ENCODE measurements at regions not wholly inside any gene's neighbourhood (a gene's known extent, or its start where the extent isn't known, plus 50 kb on each side); places are given as distances from the start of the nearest gene placed in this dataset.

DNA sequence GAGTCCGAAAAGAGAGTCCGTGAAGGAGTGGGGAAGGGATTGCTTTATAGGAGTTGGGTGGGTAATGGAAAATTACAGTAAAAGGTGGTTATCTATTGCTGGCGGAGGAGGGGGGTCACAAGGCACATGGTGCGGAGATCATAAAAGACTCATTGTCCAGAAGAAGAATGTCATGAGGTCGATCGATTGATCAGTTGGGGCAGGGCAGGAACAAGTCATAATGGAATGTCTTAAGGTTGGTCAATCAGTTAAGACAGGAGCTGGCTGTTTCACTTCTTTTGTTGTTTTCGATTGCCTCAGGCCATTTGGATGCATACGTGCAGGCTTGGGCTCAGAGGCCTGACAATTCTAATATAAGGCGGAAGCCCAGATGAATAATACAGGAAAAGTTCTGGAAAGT is 473.0 kb upstream of the TNP1 start (continued):
- TF ChIP-seq SOX5 (CRISPR knock-in tag; IDR thresholded peaks at IDR 0.05; ENCODE audit: borderline replicate concordance): peak; percentile 51; the same call in 1 of the 2 replicates
- TF ChIP-seq, protein P1, sequence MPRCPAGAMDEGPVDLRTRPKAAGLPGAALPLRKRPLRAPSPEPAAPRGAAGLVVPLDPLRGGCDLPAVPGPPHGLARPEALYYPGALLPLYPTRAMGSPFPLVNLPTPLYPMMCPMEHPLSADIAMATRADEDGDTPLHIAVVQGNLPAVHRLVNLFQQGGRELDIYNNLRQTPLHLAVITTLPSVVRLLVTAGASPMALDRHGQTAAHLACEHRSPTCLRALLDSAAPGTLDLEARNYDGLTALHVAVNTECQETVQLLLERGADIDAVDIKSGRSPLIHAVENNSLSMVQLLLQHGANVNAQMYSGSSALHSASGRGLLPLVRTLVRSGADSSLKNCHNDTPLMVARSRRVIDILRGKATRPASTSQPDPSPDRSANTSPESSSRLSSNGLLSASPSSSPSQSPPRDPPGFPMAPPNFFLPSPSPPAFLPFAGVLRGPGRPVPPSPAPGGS (CRISPR knock-in tag; IDR thresholded peaks at IDR 0.05): no peak
- TF ChIP-seq, protein P2, sequence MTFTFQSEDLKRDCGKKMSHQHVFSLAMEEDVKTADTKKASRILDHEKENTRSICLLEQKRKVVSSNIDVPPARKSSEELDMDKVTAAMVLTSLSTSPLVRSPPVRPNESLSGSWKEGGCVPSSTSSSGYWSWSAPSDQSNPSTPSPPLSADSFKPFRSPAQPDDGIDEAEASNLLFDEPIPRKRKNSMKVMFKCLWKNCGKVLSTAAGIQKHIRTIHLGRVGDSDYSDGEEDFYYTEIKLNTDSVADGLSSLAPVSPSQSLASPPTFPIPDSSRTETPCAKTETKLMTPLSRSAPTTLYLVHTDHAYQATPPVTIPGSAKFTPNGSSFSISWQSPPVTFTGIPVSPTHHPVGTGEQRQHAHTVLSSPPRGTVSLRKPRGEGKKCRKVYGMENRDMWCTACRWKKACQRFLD (CRISPR knock-in tag; IDR thresholded peaks at IDR 0.05; ENCODE audit: borderline replicate concordance): no peak

DNA sequence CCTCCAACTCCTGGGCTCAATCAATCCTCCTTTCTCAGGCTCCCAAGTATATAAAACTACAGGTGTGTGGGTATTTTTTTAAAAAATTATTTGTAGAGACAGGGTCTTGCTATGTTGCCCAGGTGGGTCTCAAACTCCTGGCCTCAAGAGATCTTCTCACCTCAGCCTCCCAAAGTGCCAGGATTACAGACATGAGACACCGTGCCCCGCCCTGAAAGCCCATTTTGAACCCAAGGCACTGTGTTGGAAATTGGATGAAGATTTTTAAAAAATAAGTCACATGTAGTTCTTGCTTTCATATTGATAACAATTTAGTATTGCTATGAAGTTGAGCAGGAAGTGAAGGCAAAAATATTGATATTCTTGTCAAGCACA is 472.5 kb upstream of the TNP1 start:
- in situ Hi-C loops (cut with HindIII; ENCODE audit: extremely low pct_ligation_motif_present, low pct_unique_long_range_greater_than_20kb) (loop anchor here (25.0 kb wide), 1 partner anchor 820 kb away; no protein-coding TSS in a partner anchor), intact Hi-C loops (cut with micrococcal nuclease; ENCODE audit: unreplicated experiment) (loop anchor here (10.0 kb wide), 1 partner anchor 638 kb away; the partner anchor contains the start of gene IGFBP5)
- no peaks in the 10 kb centered on the region for H4K20me1 ChIP-seq (ENCODE audit: insufficient read depth, low read length)
- ChIA-PET CTCF (ENCODE audit: low intra/inter-chr PET ratio, low total read pairs) (no interaction called here), POLR2A (interaction anchor here (1.4 kb wide), 2 partner anchors 14 to 569 kb away, joined by 3 read pairs; no protein-coding TSS in a partner anchor)
- no peak overlapping the region for H2AFZ ChIP-seq (ENCODE audit: low read length)
- 0 out of 2 replicates have a peak overlapping the region, but pooled peaks have one; percentile 64 for H3K4me2 ChIP-seq (ENCODE audit: low read depth, low read length)
- H3K4me1 ChIP-seq (ENCODE audit: insufficient read depth, low read length): peaks cover 58% of the 10 kb centered on the region
- TF ChIP-seq RNF2 (conservative IDR thresholded peaks at IDR 0.05; ENCODE audit: low read depth) (no peak), ZNF121 (CRISPR knock-in tag; IDR thresholded peaks at IDR 0.05) (peak; percentile 77), ARHGAP35 (CRISPR knock-in tag; IDR thresholded peaks at IDR 0.05; ENCODE audit: borderline replicate concordance) (no peak), MAZ (IDR thresholded peaks at IDR 0.05; ENCODE audit: borderline replicate concordance, low read depth, low read length) (no peak), MAZ (CRISPR knock-in tag; IDR thresholded peaks at IDR 0.05; ENCODE audit: low read depth) (no peak), DMAP1 (CRISPR knock-in tag; IDR thresholded peaks at IDR 0.05) (0 out of 2 replicates have a peak, but pooled peaks have one; percentile 24), ARNTL (CRISPR knock-in tag; IDR thresholded peaks at IDR 0.05) (0 out of 2 replicates have a peak, but pooled peaks have one; percentile 1), NFIB (CRISPR knock-in tag; IDR thresholded peaks at IDR 0.05; ENCODE audit: borderline replicate concordance) (no peak), DR1 (CRISPR knock-in tag; IDR thresholded peaks at IDR 0.05) (no peak), THAP7 (CRISPR knock-in tag; IDR thresholded peaks at IDR 0.05) (no peak), NR1H2 (CRISPR knock-in tag; IDR thresholded peaks at IDR 0.05; ENCODE audit: borderline replicate concordance, low read depth) (no peak), EEA1 (CRISPR knock-in tag; IDR thresholded peaks at IDR 0.05; ENCODE audit: borderline replicate concordance) (no peak)
- TF ChIP-seq, protein P3, sequence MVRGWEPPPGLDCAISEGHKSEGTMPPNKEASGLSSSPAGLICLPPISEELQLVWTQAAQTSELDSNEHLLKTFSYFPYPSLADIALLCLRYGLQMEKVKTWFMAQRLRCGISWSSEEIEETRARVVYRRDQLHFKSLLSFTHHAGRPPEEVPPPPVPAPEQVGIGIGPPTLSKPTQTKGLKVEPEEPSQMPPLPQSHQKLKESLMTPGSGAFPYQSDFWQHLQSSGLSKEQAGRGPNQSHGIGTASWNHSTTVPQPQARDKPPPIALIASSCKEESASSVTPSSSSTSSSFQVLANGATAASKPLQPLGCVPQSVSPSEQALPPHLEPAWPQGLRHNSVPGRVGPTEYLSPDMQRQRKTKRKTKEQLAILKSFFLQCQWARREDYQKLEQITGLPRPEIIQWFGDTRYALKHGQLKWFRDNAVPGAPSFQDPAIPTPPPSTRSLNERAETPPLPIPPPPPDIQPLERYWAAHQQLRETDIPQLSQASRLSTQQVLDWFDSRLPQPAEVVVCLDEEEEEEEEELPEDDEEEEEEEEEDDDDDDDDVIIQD (CRISPR knock-in tag; IDR thresholded peaks at IDR 0.05; ENCODE audit: low read depth): 0 out of 2 replicates have a peak, but pooled peaks have one; percentile 9
- TF ChIP-seq, protein P4, sequence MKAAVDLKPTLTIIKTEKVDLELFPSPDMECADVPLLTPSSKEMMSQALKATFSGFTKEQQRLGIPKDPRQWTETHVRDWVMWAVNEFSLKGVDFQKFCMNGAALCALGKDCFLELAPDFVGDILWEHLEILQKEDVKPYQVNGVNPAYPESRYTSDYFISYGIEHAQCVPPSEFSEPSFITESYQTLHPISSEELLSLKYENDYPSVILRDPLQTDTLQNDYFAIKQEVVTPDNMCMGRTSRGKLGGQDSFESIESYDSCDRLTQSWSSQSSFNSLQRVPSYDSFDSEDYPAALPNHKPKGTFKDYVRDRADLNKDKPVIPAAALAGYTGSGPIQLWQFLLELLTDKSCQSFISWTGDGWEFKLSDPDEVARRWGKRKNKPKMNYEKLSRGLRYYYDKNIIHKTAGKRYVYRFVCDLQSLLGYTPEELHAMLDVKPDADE (CRISPR knock-in tag; IDR thresholded peaks at IDR 0.05): no peak
- no peaks in the 10 kb centered on the region for H3K79me2 ChIP-seq (ENCODE audit: insufficient read depth, low read length)
- H3K36me3 ChIP-seq (replicated peaks in 1 of 2; ENCODE audit: control insufficient read depth in 1 of 2, insufficient read depth in 2 of 2, low read length in 2 of 2): no peaks in the 10 kb centered on the region
- WGBS (ENCODE audit: low lambda C conversion rate): 93% methylated on average over 2 of the region's 2 CpGs
- FAIRE-seq: no peak
- H3K9me3 ChIP-seq (ENCODE audit: low read length): no peaks in the 10 kb centered on the region
- no peak overlapping the region for H3K4me3 ChIP-seq (replicated peaks in 1 of 3; ENCODE audit: insufficient read depth in 1 of 3, low read depth in 2 of 3, low read length in 3 of 3)
- no peak for DNase-seq (ENCODE audit: low spot score)
- H3K9ac ChIP-seq (ENCODE audit: insufficient read depth, low read depth, low read length): peak overlapping the region; percentile 76; the same call in 1 of the 2 replicates
- no peaks in the 10 kb centered on the region for H3K27me3 ChIP-seq (ENCODE audit: control insufficient read depth in 1 of 2, insufficient read depth in 2 of 2, low read length in 2 of 2)
- H3K27ac ChIP-seq (ENCODE audit: extremely low read length, insufficient read depth, low read length): peak overlapping the region; percentile 85
- no TSS peak for BruUV-seq (replicated peaks)
- ATAC-seq: no peak
